Pancreas (tissue), 10 donors: ENCODE measurements at regions not wholly inside any gene's neighbourhood (a gene's known extent, or its start where the extent isn't known, plus 50 kb on each side); places are given as distances from the start of the nearest gene placed in this dataset.

ENCODE experiments used
- ATAC-seq, 4 donors: fragments of 200-7000 bp; cut with Tn5 transposase; one replicate each; pipeline versions ENCODE4 v1.8.0 to v1.9.1; 2020; ENCODE audit warnings: mild to moderate bottlenecking in 4 of 4, moderate library complexity in 4 of 4
- DNase-seq, 6 donors: peaks; one replicate each; pipeline ENCODE4 v3.0.0-alpha.2; 2020
- FAIRE-seq: peaks from 2 replicates; lab custom pipeline; 2012; peaks lifted over from hg19 to GRCh38; lab: Jason Lieb, UNC
- H3K27ac ChIP-seq, 4 donors: fragments of 200-600 bp; sonication (generic); 1 replicate in 3 of 4; 2 replicates in 1 of 4; pipeline versions ENCODE4 v1.5.0 to v1.8.0; 2020
- H3K27me3 ChIP-seq, 4 donors: fragments of 200-600 bp; one replicate each; pipeline ENCODE4 v1.8.0; 2021
- H3K36me3 ChIP-seq, 3 donors: fragments of 200-600 bp; sonication (generic) in 1 of 3; one replicate each; pipeline versions ENCODE4 v1.5.0 to v1.8.0; 2020 to 2021
- H3K4me1 ChIP-seq, 3 donors: fragments of 200-600 bp; one replicate each; pipeline ENCODE4 v1.8.0; 2021
- H3K4me3 ChIP-seq, 4 donors: fragments of 200-600 bp; sonication (generic) in 2 of 4; one replicate each; pipeline versions ENCODE4 v1.5.0 to v1.8.0; 2020 to 2021
- H3K9me3 ChIP-seq, 4 donors: fragments of 200-600 bp; one replicate each; pipeline ENCODE4 v1.8.0; 2021
- CTCF ChIP-seq, 4 donors: fragments of 200-600 bp; sonication (generic) in 3 of 4; IDR thresholded peaks; one replicate each; pipeline versions ENCODE4 v1.5.0 to v1.8.0; 2021; ENCODE audit warnings: antibody characterized with exemption in 4 of 4
- WGBS, 2 donors: extraction: QIAGEN DNeasy Blood & Tissue Kit; methylation state at CpG; one replicate each; pipeline ENCODE4 v1.1.7; 2013; 5-methylcytosine and 5-hydroxymethylcytosine counted together
- intact Hi-C, 3 donors: fragments of 100-400 bp; cut with DNase I; formaldehyde crosslinking; loops; one replicate each; pipeline versions ENCODE4 v1.11.1 to v1.14.2; 2022
- donor health status: healthy with polysubstance abuse.
- donor health status: DM: no; HTN: no; CAD: no; lungs with moderate emphysema.
- donor health status: DM: no; HTN: no; CAD: no.
- donor health status: control.
- donor health status: control.
- donor health status: Bipolar disorder and iron deficiency.
- donor health status: DM: yes; HTN: yes; CAD: no.
- donor health status: DM: no; HTN: no; CAD: no.
- donor health status: DM: no; HTN: no; CAD: no.
- donor health status: DM: yes; HTN: yes; CAD: no.

DNA sequence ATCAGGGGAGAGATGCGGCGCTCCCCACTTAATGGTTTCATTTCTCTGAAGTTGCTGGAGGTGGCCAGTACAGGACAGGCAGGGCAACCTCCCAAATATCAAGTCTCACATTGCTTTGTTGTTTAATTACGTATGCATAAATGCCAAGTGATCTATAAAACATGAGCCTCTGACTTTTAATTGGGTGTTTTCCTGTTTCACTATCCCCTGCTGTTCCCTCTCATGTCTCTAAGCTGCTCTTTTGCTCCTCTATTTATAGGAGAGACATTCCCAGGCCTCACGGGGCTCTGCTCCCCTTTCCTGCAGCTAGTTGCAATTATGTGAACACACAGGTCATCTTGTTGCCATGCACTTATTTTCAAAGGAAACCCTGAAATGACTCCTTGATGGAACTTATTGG, 1173.5 kb upstream of the GOT2 start:
- Histone ChIP-seq H3K4me3 (no peak overlapping the region), H3K36me3 (no peaks in the 10 kb centered on the region), H3K27me3 (no peaks in the 10 kb centered on the region), H3K9me3 (no peaks in the 10 kb centered on the region), H3K27ac (no peak overlapping the region), H3K4me1 (no peaks in the 10 kb centered on the region)
- intact Hi-C loops, result no loop called here
- DNase-seq, result no peak
- FAIRE-seq, result no peak
- no peak for TF ChIP-seq CTCF (IDR thresholded peaks at IDR 0.05)
- ATAC-seq, result no peak
- 51 to 53% methylated on average over 4 of the region's 4 CpGs for WGBS, 2 donors

GRCh38 chr16:59905606-59906005, 1171.5 kb upstream of the GOT2 start:
- DNase-seq (no peak), ATAC-seq (no peak), FAIRE-seq (no peak)
- Histone ChIP-seq H3K4me1 (no peaks in the 10 kb centered on the region), H3K27ac (no peak overlapping the region), H3K9me3 (no peaks in the 10 kb centered on the region), H3K4me3 (no peak overlapping the region), H3K36me3 (no peaks in the 10 kb centered on the region), H3K27me3 (no peaks in the 10 kb centered on the region)
- intact Hi-C loops, result no loop called here
- WGBS, 2 donors, result 45 to 58% methylated on average over 6 of the region's 6 CpGs
- no peak for TF ChIP-seq CTCF (IDR thresholded peaks at IDR 0.05)

DNA sequence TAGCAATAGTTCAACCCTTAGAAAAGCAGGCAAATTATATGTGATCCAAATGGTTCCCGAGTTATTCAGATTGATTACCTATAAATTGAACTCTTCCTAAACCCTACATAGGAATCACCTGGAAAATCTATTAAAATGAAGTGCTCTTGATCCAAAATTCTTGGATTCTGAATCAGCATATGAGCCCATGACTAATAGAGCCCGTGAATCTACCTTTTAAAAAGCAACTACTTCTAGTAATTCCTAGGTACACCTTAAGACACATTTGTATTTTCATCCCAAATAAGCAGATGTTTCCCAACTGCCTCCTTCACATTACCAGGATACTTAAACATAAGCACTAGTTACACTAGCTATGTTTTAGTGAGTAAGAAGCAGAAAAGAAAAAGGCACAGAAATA, 1171.0 kb upstream of the GOT2 start:
- FAIRE-seq, result no peak
- DNase-seq, result no peak
- ATAC-seq, result no peak
- Histone ChIP-seq H3K9me3 (no peaks in the 10 kb centered on the region), H3K36me3 (no peaks in the 10 kb centered on the region), H3K4me3 (no peak overlapping the region), H3K27me3 (no peaks in the 10 kb centered on the region), H3K4me1 (no peaks in the 10 kb centered on the region), H3K27ac (no peak overlapping the region)
- intact Hi-C loops, result no loop called here
- TF ChIP-seq CTCF (IDR thresholded peaks at IDR 0.05), result no peak
- 43 to 66% methylated on average over 2 of the region's 2 CpGs for WGBS, 2 donors

- no peak for TF ChIP-seq CTCF (IDR thresholded peaks at IDR 0.05)
- Histone ChIP-seq H3K4me1 (no peaks in the 10 kb centered on the region), H3K27ac (no peak overlapping the region), H3K36me3 (no peaks in the 10 kb centered on the region), H3K4me3 (no peak overlapping the region), H3K9me3 (no peaks in the 10 kb centered on the region), H3K27me3 (no peaks in the 10 kb centered on the region)
- FAIRE-seq (no peak), ATAC-seq (no peak), DNase-seq (no peak)
- intact Hi-C loops, result no loop called here
- WGBS, 2 donors, result 43 to 48% methylated on average over 2 of the region's 2 CpGs
Measured at GRCh38 chr16:59899940-59900339, 1165.8 kb upstream of the GOT2 start.

DNA sequence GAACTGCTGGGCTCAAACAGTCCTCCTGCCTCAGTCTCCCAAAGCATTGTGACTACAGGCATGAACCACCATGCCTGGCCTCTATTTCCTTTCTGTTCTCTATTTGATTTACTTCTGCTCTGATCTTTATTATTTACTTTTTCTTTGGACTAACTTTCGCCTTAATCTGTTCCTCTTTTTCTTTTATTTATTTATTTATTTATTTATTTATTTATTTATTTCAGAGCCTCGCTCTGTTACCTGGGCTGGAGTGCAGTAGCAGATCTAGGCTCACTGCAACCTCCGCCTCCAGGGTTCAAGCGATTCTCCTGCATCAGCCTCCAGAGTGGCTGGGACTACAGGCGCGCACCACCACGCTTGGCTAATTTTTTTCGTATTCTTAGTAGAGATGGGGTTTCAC, 1158.3 kb upstream of the GOT2 start:
- no peak for DNase-seq
- 86 to 95% methylated on average over 8 of the region's 8 CpGs for WGBS, 2 donors
- Histone ChIP-seq H3K36me3 (no peaks in the 10 kb centered on the region), H3K4me3 (no peak overlapping the region), H3K9me3 (no peaks in the 10 kb centered on the region), H3K27ac (no peak overlapping the region), H3K4me1 (no peaks in the 10 kb centered on the region), H3K27me3 (no peaks in the 10 kb centered on the region)
- no peak for FAIRE-seq
- TF ChIP-seq CTCF (IDR thresholded peaks at IDR 0.05), result no peak
- intact Hi-C loops, result no loop called here
- no peak for ATAC-seq
